Caco-2 (cell line): ENCODE measurements at regions not wholly inside any gene's neighbourhood (a gene's known extent, or its start where the extent isn't known, plus 50 kb on each side); places are given as distances from the start of the nearest gene placed in this dataset.

Source experiments
- BruUV-seq: library from RNA; stranded (reverse); fragments of 400-500 nt; replicated peaks from 2 replicates; lab custom pipeline; 2021; lab: Mats Ljungman, UMichigan
- CTCF ChIA-PET: fragments of 300-600 bp; sonication (Branson Sonifier 250); formaldehyde crosslinking; loops from one replicate; lab custom pipeline; 2022; ENCODE audit warnings: antibody characterized with exemption; lab: Charles Lee
- POLR2A ChIA-PET: fragments of 300-600 bp; sonication (Branson Sonifier 250); formaldehyde crosslinking; loops from one replicate; lab custom pipeline; 2022; ENCODE audit warnings: antibody characterized with exemption; lab: Charles Lee
- DNase-seq, 2 experiments: peaks; one replicate each; pipeline versions ENCODE4 v3.0.0 to v3.0.0-alpha.2; 2020 to 2022
- H3K27me3 ChIP-seq: replicated peaks from 2 replicates; pipeline ENCODE4 v1.6.0; 2011; ENCODE audit warnings: low read length; ENCODE audit not compliant: control insufficient read depth, insufficient read depth
- H3K36me3 ChIP-seq: 2 replicates; pipeline ENCODE4 v1.5.1; 2011; ENCODE audit warnings: low read length; ENCODE audit not compliant: control insufficient read depth, insufficient read depth
- H3K4me1 ChIP-seq: fragments of 250-450 bp; sonication (Bioruptor Pico); 2 replicates; pipeline ENCODE4 v1.5.1; 2020; ENCODE audit warnings: mild to moderate bottlenecking
- H3K4me3 ChIP-seq: 2 replicates; pipeline ENCODE4 v1.5.1; 2011; ENCODE audit warnings: low read depth, mild to moderate bottlenecking, control low read depth, low read length
- H3K9me3 ChIP-seq: fragments of 250-450 bp; sonication (Bioruptor Pico); 2 replicates; pipeline ENCODE4 v1.5.1; 2020; ENCODE audit warnings: mild to moderate bottlenecking, moderate library complexity
- H3K27ac Mint-ChIP-seq: one replicate; pipeline ENCODE4 v1.8.0; 2022; ENCODE audit warnings: mixed read lengths; ENCODE audit not compliant: unreplicated experiment
- H3K27me3 Mint-ChIP-seq: one replicate; pipeline ENCODE4 v1.8.0; 2022; ENCODE audit warnings: mixed read lengths; ENCODE audit not compliant: insufficient read depth, unreplicated experiment
- H3K36me3 Mint-ChIP-seq: one replicate; pipeline ENCODE4 v1.8.0; 2022; ENCODE audit warnings: mild to moderate bottlenecking, mixed read lengths; ENCODE audit not compliant: insufficient read depth, unreplicated experiment
- H3K4me1 Mint-ChIP-seq: one replicate; pipeline ENCODE4 v1.8.0; 2022; ENCODE audit warnings: low read depth, mixed read lengths; ENCODE audit not compliant: unreplicated experiment
- H3K4me3 Mint-ChIP-seq: one replicate; pipeline ENCODE4 v1.8.0; 2022; ENCODE audit warnings: mild to moderate bottlenecking, moderate library complexity, mixed read lengths; ENCODE audit not compliant: unreplicated experiment
- H3K9me3 Mint-ChIP-seq: one replicate; pipeline ENCODE4 v1.8.0; 2022; ENCODE audit warnings: mixed read lengths; ENCODE audit not compliant: unreplicated experiment
- intact Hi-C: fragments of 100-400 bp; cut with micrococcal nuclease; formaldehyde crosslinking; loops from one replicate; pipeline ENCODE4 v1.10.0; 2022; ENCODE audit not compliant: unreplicated experiment
- TF ChIP-seq, protein P1 (sequence below), 2 experiments: fragments of 200-600 bp in 1 of 2; IDR thresholded peaks; 1 replicate in 1 of 2; 2 replicates in 1 of 2; pipeline versions ENCODE4 v1.5.1 to v1.8.0; 2011 to 2022; ENCODE audit warnings: antibody characterized with exemption in 1 of 2, control low read depth in 1 of 2, inconsistent platforms in 1 of 2, low read depth in 1 of 2, low read length in 1 of 2, mild to moderate bottlenecking in 1 of 2, moderate library complexity in 1 of 2; ENCODE audit not compliant: insufficient read depth in 1 of 2, severe bottlenecking in 1 of 2, unreplicated experiment in 1 of 2

DNA sequence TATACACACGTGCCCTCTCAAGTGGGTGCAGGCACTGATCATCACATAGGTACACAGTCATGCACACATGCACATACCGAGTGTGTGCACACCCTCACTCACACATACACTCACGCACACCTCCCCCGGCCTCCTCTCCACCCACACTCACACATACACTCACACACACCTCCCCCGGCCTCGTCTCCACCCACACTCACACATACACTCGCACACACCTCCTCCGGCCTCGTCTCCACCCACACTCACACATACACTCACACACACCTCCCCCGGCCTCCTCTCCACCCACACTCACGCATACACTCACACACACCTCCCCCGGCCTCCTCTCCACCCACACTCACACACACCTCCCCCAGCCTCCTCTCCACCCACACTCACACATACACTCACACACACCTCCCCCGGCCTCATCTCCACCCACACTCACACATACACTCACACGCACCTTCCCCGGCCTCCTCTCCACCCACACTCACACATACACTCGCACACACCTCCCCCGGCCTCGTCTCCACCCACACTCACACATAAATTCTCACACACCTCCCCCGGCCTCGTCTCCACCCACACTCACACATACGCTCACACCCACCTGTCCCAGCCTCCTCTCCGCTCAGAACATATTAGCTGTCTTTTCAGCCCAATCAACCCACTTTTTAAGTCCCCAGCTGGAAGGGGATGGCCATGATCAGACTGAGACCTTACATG is 105.2 kb upstream of the VSTM2B start:
- no peak for DNase-seq
- TF ChIP-seq, protein P1, sequence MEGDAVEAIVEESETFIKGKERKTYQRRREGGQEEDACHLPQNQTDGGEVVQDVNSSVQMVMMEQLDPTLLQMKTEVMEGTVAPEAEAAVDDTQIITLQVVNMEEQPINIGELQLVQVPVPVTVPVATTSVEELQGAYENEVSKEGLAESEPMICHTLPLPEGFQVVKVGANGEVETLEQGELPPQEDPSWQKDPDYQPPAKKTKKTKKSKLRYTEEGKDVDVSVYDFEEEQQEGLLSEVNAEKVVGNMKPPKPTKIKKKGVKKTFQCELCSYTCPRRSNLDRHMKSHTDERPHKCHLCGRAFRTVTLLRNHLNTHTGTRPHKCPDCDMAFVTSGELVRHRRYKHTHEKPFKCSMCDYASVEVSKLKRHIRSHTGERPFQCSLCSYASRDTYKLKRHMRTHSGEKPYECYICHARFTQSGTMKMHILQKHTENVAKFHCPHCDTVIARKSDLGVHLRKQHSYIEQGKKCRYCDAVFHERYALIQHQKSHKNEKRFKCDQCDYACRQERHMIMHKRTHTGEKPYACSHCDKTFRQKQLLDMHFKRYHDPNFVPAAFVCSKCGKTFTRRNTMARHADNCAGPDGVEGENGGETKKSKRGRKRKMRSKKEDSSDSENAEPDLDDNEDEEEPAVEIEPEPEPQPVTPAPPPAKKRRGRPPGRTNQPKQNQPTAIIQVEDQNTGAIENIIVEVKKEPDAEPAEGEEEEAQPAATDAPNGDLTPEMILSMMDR (IDR thresholded peaks at IDR 0.05; ENCODE audit: insufficient read depth in 1 of 2, low read depth in 1 of 2, low read length in 1 of 2, severe bottlenecking in 1 of 2, unreplicated experiment in 1 of 2), result no peak
- H3K4me1 Mint-ChIP-seq, result no peaks in the 10 kb centered on the region
- Histone ChIP-seq H3K36me3 (no peaks in the 10 kb centered on the region), H3K4me1 (no peaks in the 10 kb centered on the region), H3K4me3 (no peak overlapping the region), H3K27me3 (no peaks in the 10 kb centered on the region), H3K9me3 (no peaks in the 10 kb centered on the region)
- no peaks in the 10 kb centered on the region for H3K27me3 Mint-ChIP-seq
- ChIA-PET POLR2A (no interaction called here), CTCF (no interaction called here)
- no TSS peak for BruUV-seq
- no peaks in the 10 kb centered on the region for H3K36me3 Mint-ChIP-seq
- no peak overlapping the region for H3K27ac Mint-ChIP-seq
- H3K9me3 Mint-ChIP-seq, result no peaks in the 10 kb centered on the region
- H3K4me3 Mint-ChIP-seq, result no peak overlapping the region
- intact Hi-C loops, result no loop called here

DNA sequence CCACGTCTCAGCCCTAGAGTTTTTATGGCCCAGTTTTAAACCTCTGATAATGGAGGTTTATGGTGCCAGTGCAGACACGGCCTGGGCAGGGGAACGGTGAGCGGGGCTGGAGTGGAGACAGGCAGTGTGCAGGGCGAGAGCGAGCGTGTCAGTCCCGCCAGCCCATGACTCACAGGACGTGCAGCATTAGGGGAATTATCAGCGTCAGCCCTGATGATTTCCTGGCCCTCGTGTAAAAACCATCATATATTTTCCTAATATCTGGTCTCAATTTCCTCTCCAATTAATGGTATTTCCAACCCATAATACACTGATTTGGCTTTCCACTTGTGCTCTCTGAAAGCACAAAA is 104.6 kb upstream of the VSTM2B start:
- no peak for DNase-seq
- BruUV-seq, result no TSS peak
- TF ChIP-seq, protein P1 (IDR thresholded peaks at IDR 0.05; ENCODE audit: insufficient read depth in 1 of 2, low read depth in 1 of 2, low read length in 1 of 2, severe bottlenecking in 1 of 2, unreplicated experiment in 1 of 2), result no peak
- Mint-ChIP-seq H3K27me3 (no peaks in the 10 kb centered on the region), H3K27ac (no peak overlapping the region), H3K9me3 (no peaks in the 10 kb centered on the region), H3K36me3 (no peaks in the 10 kb centered on the region), H3K4me1 (no peaks in the 10 kb centered on the region), H3K4me3 (no peak overlapping the region)
- ChIA-PET CTCF (no interaction called here), POLR2A (no interaction called here)
- Histone ChIP-seq H3K36me3 (no peaks in the 10 kb centered on the region), H3K9me3 (no peaks in the 10 kb centered on the region), H3K4me3 (no peak overlapping the region), H3K27me3 (no peaks in the 10 kb centered on the region), H3K4me1 (no peaks in the 10 kb centered on the region)
- intact Hi-C loops, result no loop called here

DNA sequence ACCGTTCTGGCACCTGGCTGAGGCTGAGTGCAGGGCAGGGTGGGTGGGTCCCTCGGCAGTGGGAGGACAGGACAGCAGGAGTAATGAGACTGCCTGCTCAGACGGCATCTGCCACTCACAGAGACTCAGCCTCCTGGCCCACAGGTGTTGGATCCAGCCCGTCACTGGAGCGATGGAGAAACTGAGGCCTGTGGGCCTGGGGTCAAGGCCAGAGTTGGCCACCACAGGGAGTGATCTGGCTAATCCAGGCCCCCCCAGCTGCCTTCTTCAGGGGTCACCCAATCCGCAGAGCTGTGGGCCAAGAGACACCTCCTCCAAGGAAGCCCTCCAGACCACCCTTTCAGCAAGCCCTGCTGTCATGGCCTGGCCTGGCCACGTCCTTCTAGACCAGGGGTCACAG is 103.7 kb upstream of the VSTM2B start:
- H3K9me3 Mint-ChIP-seq, result peaks cover 8% of the 10 kb centered on the region
- Histone ChIP-seq H3K9me3 (peaks cover 4% of the 10 kb centered on the region; the same call in 1 of the 2 replicates), H3K27me3 (no peaks in the 10 kb centered on the region), H3K4me3 (no peak overlapping the region), H3K4me1 (no peaks in the 10 kb centered on the region), H3K36me3 (no peaks in the 10 kb centered on the region)
- no peaks in the 10 kb centered on the region for H3K36me3 Mint-ChIP-seq
- no TSS peak for BruUV-seq
- CTCF ChIA-PET, result no interaction called here
- H3K4me3 Mint-ChIP-seq, result no peak overlapping the region
- DNase-seq, result no peak
- no peak overlapping the region for H3K27ac Mint-ChIP-seq
- H3K4me1 Mint-ChIP-seq, result no peaks in the 10 kb centered on the region
- POLR2A ChIA-PET, result no interaction called here
- TF ChIP-seq, protein P1 (IDR thresholded peaks at IDR 0.05; ENCODE audit: insufficient read depth in 1 of 2, low read depth in 1 of 2, low read length in 1 of 2, severe bottlenecking in 1 of 2, unreplicated experiment in 1 of 2), result no peak
- intact Hi-C loops, result no loop called here
- H3K27me3 Mint-ChIP-seq, result no peaks in the 10 kb centered on the region
